Neural cell (in vitro differentiated cells): ENCODE measurements at regions not wholly inside any gene's neighbourhood (a gene's known extent, or its start where the extent isn't known, plus 50 kb on each side); places are given as distances from the start of the nearest gene placed in this dataset.

Experiments used
- H2AFZ ChIP-seq: fragments of 200-600, 300-800 bp; sonication (generic), shearing (Covaris generic); 2 replicates; pipeline ENCODE4 v1.6.0; 2014; ENCODE audit warnings: low read depth, mild to moderate bottlenecking, antibody characterized with exemption, low read length, moderate library complexity
- H3F3A ChIP-seq: fragments of 200-600 bp; shearing (Covaris generic); 2 replicates; pipeline ENCODE4 v1.6.1; 2016; ENCODE audit warnings: mild to moderate bottlenecking, moderate library complexity, mixed read lengths, antibody characterized with exemption, low read length; ENCODE audit not compliant: insufficient read depth, poor library complexity, severe bottlenecking
- H3K27ac ChIP-seq: fragments of 200-600, 300-800 bp; sonication (generic), shearing (Covaris generic); 2 replicates; pipeline ENCODE4 v1.5.1; 2014; ENCODE audit warnings: mild to moderate bottlenecking, low read length, moderate library complexity
- H3K27me3 ChIP-seq: fragments of 300-800, 200-600 bp; sonication (generic), shearing (Covaris generic); 2 replicates; pipeline ENCODE4 v1.6.0; 2014; ENCODE audit warnings: mild to moderate bottlenecking, low read depth, low read length, moderate library complexity; ENCODE audit not compliant: insufficient read depth
- H3K36me3 ChIP-seq: fragments of 300-800, 200-600 bp; sonication (generic), shearing (Covaris generic); 2 replicates; pipeline ENCODE4 v1.5.1; 2014; ENCODE audit warnings: mild to moderate bottlenecking, antibody characterized with exemption, low read length, moderate library complexity; ENCODE audit not compliant: insufficient read depth
- H3K4me2 ChIP-seq: fragments of 300-800, 200-600 bp; sonication (generic), shearing (Covaris generic); 2 replicates; pipeline ENCODE4 v1.6.0; 2014; ENCODE audit warnings: mild to moderate bottlenecking, low read length
- H3K4me3 ChIP-seq: fragments of 300-800, 200-600 bp; sonication (generic), shearing (Covaris generic); 2 replicates; pipeline ENCODE4 v1.5.1; 2014; ENCODE audit warnings: mild to moderate bottlenecking, low read length, moderate library complexity
- H3K79me2 ChIP-seq: fragments of 200-600 bp; shearing (Covaris generic); replicated peaks from 2 replicates; pipeline ENCODE4 v1.6.0; 2014; ENCODE audit warnings: mild to moderate bottlenecking, low read length, moderate library complexity; ENCODE audit not compliant: insufficient read depth
- H3K9ac ChIP-seq: fragments of 300-800, 200-600 bp; sonication (generic), shearing (Covaris generic); 2 replicates; pipeline ENCODE4 v1.6.1; 2016; ENCODE audit warnings: mild to moderate bottlenecking, low read length, mixed read lengths
- H3K9me2 ChIP-seq: fragments of 200-600 bp; shearing (Covaris generic); 2 replicates; pipeline ENCODE4 v1.6.1; 2016; ENCODE audit warnings: mild to moderate bottlenecking, low read length, mixed read lengths; ENCODE audit not compliant: insufficient read depth
- H3K9me3 ChIP-seq: fragments of 200-600, 300-800 bp; sonication (generic), shearing (Covaris generic); 2 replicates; pipeline ENCODE4 v1.6.1; 2016; ENCODE audit warnings: mild to moderate bottlenecking, mixed run types, low read length, moderate library complexity, mixed read lengths
- H4K20me1 ChIP-seq: fragments of 200-600 bp; shearing (Covaris generic); 2 replicates; pipeline ENCODE4 v1.6.1; 2016; ENCODE audit warnings: mild to moderate bottlenecking, mixed run types; ENCODE audit not compliant: insufficient read depth
- EP300 ChIP-seq: fragments of 450-650 bp; conservative IDR thresholded peaks from 2 replicates; pipeline ENCODE4 v1.6.1; 2014; ENCODE audit warnings: antibody characterized with exemption, mild to moderate bottlenecking, moderate library complexity; ENCODE audit not compliant: poor library complexity, severe bottlenecking
- EZH2 ChIP-seq: fragments of 200-600, 300-800 bp; shearing (Covaris generic), sonication (generic); IDR thresholded peaks from 2 replicates; pipeline ENCODE4 v1.6.1; 2014; ENCODE audit warnings: antibody characterized with exemption, low read length, borderline replicate concordance, mild to moderate bottlenecking; ENCODE audit not compliant: insufficient read depth, poor library complexity, severe bottlenecking
- MXI1 ChIP-seq: fragments of 450-650 bp; conservative IDR thresholded peaks from 2 replicates; pipeline ENCODE4 v1.6.1; 2014; ENCODE audit warnings: antibody characterized with exemption, mild to moderate bottlenecking; ENCODE audit not compliant: poor library complexity, severe bottlenecking
- POLR2AphosphoS5 ChIP-seq: IDR thresholded peaks from 2 replicates; pipeline ENCODE4 v1.6.1; 2012
- RAD21 ChIP-seq: fragments of 450-650 bp; conservative IDR thresholded peaks from 2 replicates; pipeline ENCODE4 v1.6.1; 2014; ENCODE audit warnings: antibody characterized with exemption, mild to moderate bottlenecking, moderate library complexity
- SMC3 ChIP-seq: fragments of 450-650 bp; conservative IDR thresholded peaks from 2 replicates; pipeline ENCODE4 v1.6.1; 2014; ENCODE audit warnings: antibody characterized with exemption, mild to moderate bottlenecking, moderate library complexity; ENCODE audit not compliant: poor library complexity
- TAF1 ChIP-seq: IDR thresholded peaks from 2 replicates; pipeline ENCODE4 v1.6.1; 2012; ENCODE audit warnings: low read depth
- TF ChIP-seq, protein P1 (sequence below): fragments of 450-650 bp; IDR thresholded peaks from 2 replicates; pipeline ENCODE4 v1.5.1; 2014; ENCODE audit warnings: antibody characterized with exemption, mild to moderate bottlenecking, moderate library complexity; ENCODE audit not compliant: poor library complexity, severe bottlenecking
- TF ChIP-seq, protein P2 (sequence below): IDR thresholded peaks from 2 replicates; pipeline ENCODE4 v1.6.1; 2012; ENCODE audit warnings: borderline replicate concordance

DNA sequence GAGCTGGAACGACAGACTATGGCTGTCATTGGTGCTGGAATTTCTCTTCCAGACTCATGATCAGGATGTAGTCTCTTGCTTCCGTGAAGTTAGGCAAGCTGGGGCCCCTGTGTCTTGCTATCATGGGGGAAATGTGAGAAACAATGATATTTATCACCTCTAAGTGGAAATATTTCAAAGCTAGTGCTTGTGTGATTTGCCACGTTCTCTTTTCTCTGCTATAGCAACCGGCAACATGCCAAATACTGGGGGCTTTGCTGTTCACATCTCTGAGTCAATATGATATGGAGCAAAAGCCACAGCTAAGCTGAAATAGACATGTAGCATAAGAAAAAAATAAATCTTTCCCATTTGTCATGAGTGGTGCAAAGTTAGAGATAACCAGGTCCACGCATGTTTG, 668.2 kb upstream of the IGFBP3 start:
- H3K36me3 ChIP-seq = no peaks in the 10 kb centered on the region
- TF ChIP-seq, protein P1, sequence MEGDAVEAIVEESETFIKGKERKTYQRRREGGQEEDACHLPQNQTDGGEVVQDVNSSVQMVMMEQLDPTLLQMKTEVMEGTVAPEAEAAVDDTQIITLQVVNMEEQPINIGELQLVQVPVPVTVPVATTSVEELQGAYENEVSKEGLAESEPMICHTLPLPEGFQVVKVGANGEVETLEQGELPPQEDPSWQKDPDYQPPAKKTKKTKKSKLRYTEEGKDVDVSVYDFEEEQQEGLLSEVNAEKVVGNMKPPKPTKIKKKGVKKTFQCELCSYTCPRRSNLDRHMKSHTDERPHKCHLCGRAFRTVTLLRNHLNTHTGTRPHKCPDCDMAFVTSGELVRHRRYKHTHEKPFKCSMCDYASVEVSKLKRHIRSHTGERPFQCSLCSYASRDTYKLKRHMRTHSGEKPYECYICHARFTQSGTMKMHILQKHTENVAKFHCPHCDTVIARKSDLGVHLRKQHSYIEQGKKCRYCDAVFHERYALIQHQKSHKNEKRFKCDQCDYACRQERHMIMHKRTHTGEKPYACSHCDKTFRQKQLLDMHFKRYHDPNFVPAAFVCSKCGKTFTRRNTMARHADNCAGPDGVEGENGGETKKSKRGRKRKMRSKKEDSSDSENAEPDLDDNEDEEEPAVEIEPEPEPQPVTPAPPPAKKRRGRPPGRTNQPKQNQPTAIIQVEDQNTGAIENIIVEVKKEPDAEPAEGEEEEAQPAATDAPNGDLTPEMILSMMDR = no peak
- no peak for TF ChIP-seq EP300
- no peak for TF ChIP-seq MXI1
- no peak for TF ChIP-seq EZH2
- TF ChIP-seq POLR2AphosphoS5 = no peak
- TF ChIP-seq, protein P2, sequence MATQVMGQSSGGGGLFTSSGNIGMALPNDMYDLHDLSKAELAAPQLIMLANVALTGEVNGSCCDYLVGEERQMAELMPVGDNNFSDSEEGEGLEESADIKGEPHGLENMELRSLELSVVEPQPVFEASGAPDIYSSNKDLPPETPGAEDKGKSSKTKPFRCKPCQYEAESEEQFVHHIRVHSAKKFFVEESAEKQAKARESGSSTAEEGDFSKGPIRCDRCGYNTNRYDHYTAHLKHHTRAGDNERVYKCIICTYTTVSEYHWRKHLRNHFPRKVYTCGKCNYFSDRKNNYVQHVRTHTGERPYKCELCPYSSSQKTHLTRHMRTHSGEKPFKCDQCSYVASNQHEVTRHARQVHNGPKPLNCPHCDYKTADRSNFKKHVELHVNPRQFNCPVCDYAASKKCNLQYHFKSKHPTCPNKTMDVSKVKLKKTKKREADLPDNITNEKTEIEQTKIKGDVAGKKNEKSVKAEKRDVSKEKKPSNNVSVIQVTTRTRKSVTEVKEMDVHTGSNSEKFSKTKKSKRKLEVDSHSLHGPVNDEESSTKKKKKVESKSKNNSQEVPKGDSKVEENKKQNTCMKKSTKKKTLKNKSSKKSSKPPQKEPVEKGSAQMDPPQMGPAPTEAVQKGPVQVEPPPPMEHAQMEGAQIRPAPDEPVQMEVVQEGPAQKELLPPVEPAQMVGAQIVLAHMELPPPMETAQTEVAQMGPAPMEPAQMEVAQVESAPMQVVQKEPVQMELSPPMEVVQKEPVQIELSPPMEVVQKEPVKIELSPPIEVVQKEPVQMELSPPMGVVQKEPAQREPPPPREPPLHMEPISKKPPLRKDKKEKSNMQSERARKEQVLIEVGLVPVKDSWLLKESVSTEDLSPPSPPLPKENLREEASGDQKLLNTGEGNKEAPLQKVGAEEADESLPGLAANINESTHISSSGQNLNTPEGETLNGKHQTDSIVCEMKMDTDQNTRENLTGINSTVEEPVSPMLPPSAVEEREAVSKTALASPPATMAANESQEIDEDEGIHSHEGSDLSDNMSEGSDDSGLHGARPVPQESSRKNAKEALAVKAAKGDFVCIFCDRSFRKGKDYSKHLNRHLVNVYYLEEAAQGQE = no peak
- no peak for TF ChIP-seq RAD21
- no peak overlapping the region for H2AFZ ChIP-seq

DNA sequence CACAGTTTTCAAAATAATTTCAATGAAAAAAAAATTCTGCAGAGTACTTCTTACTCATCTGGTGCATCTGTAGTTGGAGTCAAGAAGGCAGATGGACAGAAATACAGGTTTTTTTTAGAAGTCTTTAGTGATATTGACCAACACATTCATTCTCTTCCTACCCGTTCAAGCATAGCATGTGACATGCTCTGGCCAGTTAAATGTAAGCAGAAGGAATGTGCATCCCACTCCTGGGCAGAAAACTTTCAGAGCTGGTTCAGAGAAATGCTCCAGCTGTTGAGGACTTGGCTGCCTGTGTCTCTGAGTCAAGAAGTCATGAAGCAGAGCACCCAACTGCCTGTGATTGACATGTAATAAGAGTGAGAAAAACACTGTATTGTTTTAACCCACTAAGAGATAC, 665.3 kb upstream of the IGFBP3 start:
- Histone ChIP-seq H2AFZ (no peak overlapping the region), H3K9me2 (no peaks in the 10 kb centered on the region), H3K9me3 (no peaks in the 10 kb centered on the region), H3K36me3 (no peaks in the 10 kb centered on the region), H3K27ac (no peak overlapping the region), H3K79me2 (no peaks in the 10 kb centered on the region), H3K4me2 (no peak overlapping the region), H3K9ac (no peak overlapping the region), H3F3A (no peaks in the 10 kb centered on the region), H3K4me3 (no peak overlapping the region), H3K27me3 (no peaks in the 10 kb centered on the region), H4K20me1 (no peaks in the 10 kb centered on the region)
- TF ChIP-seq, protein P2 = no peak
- TF ChIP-seq EP300 (no peak), POLR2AphosphoS5 (no peak), SMC3 (no peak), RAD21 (no peak), EZH2 (no peak), MXI1 (no peak), TAF1 (no peak)
- TF ChIP-seq, protein P1 = no peak

More for the DNA sequence above, 668.2 kb upstream of the IGFBP3 start:
- Histone ChIP-seq H3K27me3 (no peaks in the 10 kb centered on the region), H3K79me2 (no peaks in the 10 kb centered on the region), H3F3A (no peaks in the 10 kb centered on the region), H3K4me3 (no peak overlapping the region), H4K20me1 (no peaks in the 10 kb centered on the region), H3K9me3 (no peaks in the 10 kb centered on the region), H3K4me2 (no peak overlapping the region), H3K27ac (no peak overlapping the region), H3K9ac (no peak overlapping the region), H3K9me2 (no peaks in the 10 kb centered on the region)
